ENCODE measurements at regions not wholly inside any gene's neighbourhood (a gene's known extent, or its start where the extent isn't known, plus 50 kb on each side); places are given as distances from the start of the nearest gene placed in this dataset.

- no peak overlapping the region for H3K27ac ChIP-seq (ENCODE audit: insufficient read depth, low read length, poor library complexity, severe bottlenecking)
- H3K36me3 Mint-ChIP-seq: no peaks in the 10 kb centered on the region
- no peaks in the 10 kb centered on the region for H3K4me1 Mint-ChIP-seq
Observed at GRCh38 chr1:93013145-93014065, 52.1 kb upstream of the DIPK1A start.

DNA sequence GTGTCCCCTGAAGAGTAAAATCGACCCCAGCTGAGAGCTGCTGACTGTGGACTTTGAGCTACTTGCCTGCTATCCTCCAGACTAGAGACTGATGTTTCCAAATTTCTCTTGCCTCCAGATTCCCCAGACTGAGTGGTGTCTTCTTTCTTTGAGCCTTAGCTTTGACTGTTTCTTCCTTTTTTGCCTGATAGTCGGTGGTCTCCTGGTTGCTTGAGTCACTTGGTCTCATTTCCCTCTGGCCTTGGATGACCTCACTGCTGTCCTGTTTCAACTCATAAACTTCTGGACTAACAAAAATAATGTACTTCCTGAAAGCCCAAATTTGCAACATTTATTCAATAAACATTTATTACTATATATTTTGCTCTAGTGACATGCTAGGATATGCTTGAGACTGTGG is 52.9 kb upstream of the DIPK1A start:
- Histone ChIP-seq H3K36me3 (ENCODE audit: control insufficient read depth, insufficient read depth, low read length) (no peaks in the 10 kb centered on the region), H3K4me3 (ENCODE audit: low read depth, low read length) (no peak overlapping the region), H3K9me3 (ENCODE audit: control insufficient read depth in 2 of 2, low read length in 2 of 2) (no peaks in the 10 kb centered on the region), H3K27ac (ENCODE audit: insufficient read depth, low read length, poor library complexity, severe bottlenecking) (no peak overlapping the region), H3K4me1 (ENCODE audit: control insufficient read depth, insufficient read depth, low read length, poor library complexity, severe bottlenecking) (no peaks in the 10 kb centered on the region), H3K27me3 (ENCODE audit: control insufficient read depth, insufficient read depth, low read length) (peaks cover 4% of the 10 kb centered on the region)
- H3K9me3 Mint-ChIP-seq: no peaks in the 10 kb centered on the region
- H3K27ac Mint-ChIP-seq: no peak overlapping the region
- no peak for ATAC-seq (ENCODE audit: low read depth in 2 of 2)
- no peak for DNase-seq
- no peak overlapping the region for H3K4me3 Mint-ChIP-seq
- H3K27me3 Mint-ChIP-seq: peaks cover 12% of the 10 kb centered on the region
- H3K4me1 Mint-ChIP-seq: no peaks in the 10 kb centered on the region
- H3K36me3 Mint-ChIP-seq: no peaks in the 10 kb centered on the region

More at GRCh38 chr1:93013145-93014065, 52.1 kb upstream of the DIPK1A start:
- Mint-ChIP-seq H3K27me3 (peaks cover 5% of the 10 kb centered on the region), H3K9me3 (no peaks in the 10 kb centered on the region), H3K4me3 (no peak overlapping the region), H3K27ac (no peak overlapping the region)
- ATAC-seq (ENCODE audit: low read depth in 2 of 2) (no peak), DNase-seq (no peak)
- Histone ChIP-seq H3K27me3 (ENCODE audit: control insufficient read depth, insufficient read depth, low read length) (peaks cover 4% of the 10 kb centered on the region), H3K4me3 (ENCODE audit: low read depth, low read length) (no peak overlapping the region), H3K4me1 (ENCODE audit: control insufficient read depth, insufficient read depth, low read length, poor library complexity, severe bottlenecking) (no peaks in the 10 kb centered on the region), H3K36me3 (ENCODE audit: control insufficient read depth, insufficient read depth, low read length) (no peaks in the 10 kb centered on the region), H3K9me3 (ENCODE audit: control insufficient read depth in 2 of 2, low read length in 2 of 2) (no peaks in the 10 kb centered on the region)

GRCh38 chr1:93015590-93015989 is 54.3 kb upstream of the DIPK1A start:
- Histone ChIP-seq H3K27ac (ENCODE audit: insufficient read depth, low read length, poor library complexity, severe bottlenecking) (no peak overlapping the region), H3K9me3 (ENCODE audit: control insufficient read depth in 2 of 2, low read length in 2 of 2) (no peaks in the 10 kb centered on the region), H3K27me3 (ENCODE audit: control insufficient read depth, insufficient read depth, low read length) (peaks cover 6% of the 10 kb centered on the region), H3K36me3 (ENCODE audit: control insufficient read depth, insufficient read depth, low read length) (no peaks in the 10 kb centered on the region), H3K4me3 (ENCODE audit: low read depth, low read length) (no peak overlapping the region), H3K4me1 (ENCODE audit: control insufficient read depth, insufficient read depth, low read length, poor library complexity, severe bottlenecking) (no peaks in the 10 kb centered on the region)
- Mint-ChIP-seq H3K9me3 (no peaks in the 10 kb centered on the region), H3K36me3 (no peaks in the 10 kb centered on the region), H3K4me1 (no peaks in the 10 kb centered on the region), H3K27ac (no peak overlapping the region), H3K4me3 (no peak overlapping the region), H3K27me3 (peaks cover 26% of the 10 kb centered on the region)
- no peak for ATAC-seq (ENCODE audit: low read depth in 2 of 2)
- no peak for DNase-seq

DNA sequence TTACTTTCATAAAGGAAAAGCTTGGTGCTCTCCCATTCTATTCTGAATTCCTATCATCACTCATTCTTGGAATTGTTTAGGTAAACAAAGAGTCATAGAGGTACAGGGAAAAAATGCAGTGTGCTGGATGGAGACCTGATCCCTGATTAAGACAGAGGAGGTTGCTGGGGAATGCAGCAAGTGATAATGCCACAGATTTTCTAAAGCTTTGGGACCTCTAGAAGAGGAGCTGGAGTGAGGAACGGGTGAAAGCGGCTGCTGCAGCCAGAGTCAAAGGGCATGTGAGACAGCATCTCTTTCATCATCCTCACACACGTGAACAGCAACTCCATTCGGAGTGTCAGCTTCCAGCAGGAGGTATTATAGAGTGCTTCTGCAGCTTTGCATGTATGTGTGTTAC is 54.9 kb upstream of the DIPK1A start:
- ATAC-seq (ENCODE audit: low read depth in 2 of 2): no peak
- no peak overlapping the region for H3K27ac ChIP-seq (ENCODE audit: insufficient read depth, low read length, poor library complexity, severe bottlenecking)
- H3K27ac Mint-ChIP-seq: no peak overlapping the region
- H3K36me3 Mint-ChIP-seq: no peaks in the 10 kb centered on the region
- H3K27me3 ChIP-seq (ENCODE audit: control insufficient read depth, insufficient read depth, low read length): peaks cover 6% of the 10 kb centered on the region
- no peaks in the 10 kb centered on the region for H3K4me1 Mint-ChIP-seq
- H3K27me3 Mint-ChIP-seq: peaks cover 26% of the 10 kb centered on the region
- no peak overlapping the region for H3K4me3 ChIP-seq (ENCODE audit: low read depth, low read length)
- no peaks in the 10 kb centered on the region for H3K4me1 ChIP-seq (ENCODE audit: control insufficient read depth, insufficient read depth, low read length, poor library complexity, severe bottlenecking)
- H3K9me3 ChIP-seq (ENCODE audit: control insufficient read depth in 2 of 2, low read length in 2 of 2): no peaks in the 10 kb centered on the region
- H3K9me3 Mint-ChIP-seq: no peaks in the 10 kb centered on the region
- no peaks in the 10 kb centered on the region for H3K36me3 ChIP-seq (ENCODE audit: control insufficient read depth, insufficient read depth, low read length)
- DNase-seq: no peak
- H3K4me3 Mint-ChIP-seq: no peak overlapping the region

DNA sequence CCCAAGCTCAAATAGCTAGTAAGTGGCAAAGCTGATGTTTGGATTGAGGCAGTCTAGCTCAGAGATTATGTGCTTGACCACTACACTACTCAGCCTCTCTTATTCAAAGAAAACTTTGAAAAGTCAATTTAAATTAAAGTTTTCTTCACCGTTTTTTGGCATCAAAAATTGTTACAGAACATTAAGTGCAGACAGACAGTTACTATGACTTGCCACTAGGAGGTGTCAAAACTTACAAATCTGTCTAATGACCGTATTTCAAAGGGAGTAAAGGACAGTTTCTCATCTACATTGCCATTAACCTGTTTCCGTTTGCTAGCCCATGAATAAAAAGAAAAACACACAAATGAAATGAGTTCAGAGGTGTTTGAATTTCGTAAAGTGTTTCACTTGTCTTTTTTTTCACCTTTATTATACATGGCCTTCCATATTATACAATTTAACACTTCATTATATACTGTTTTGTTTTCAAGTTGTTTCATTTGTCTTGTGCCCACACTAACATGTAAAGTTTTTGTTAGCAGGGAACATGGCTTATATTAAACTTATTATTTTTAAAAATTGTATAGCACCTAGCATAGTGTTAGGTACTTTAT is 57.4 kb upstream of the MTF2 start:
- Histone ChIP-seq H3K27ac (ENCODE audit: insufficient read depth, low read length, poor library complexity, severe bottlenecking) (no peak overlapping the region), H3K4me1 (ENCODE audit: control insufficient read depth, insufficient read depth, low read length, poor library complexity, severe bottlenecking) (no peaks in the 10 kb centered on the region), H3K27me3 (ENCODE audit: control insufficient read depth, insufficient read depth, low read length) (peaks cover 11% of the 10 kb centered on the region), H3K36me3 (ENCODE audit: control insufficient read depth, insufficient read depth, low read length) (no peaks in the 10 kb centered on the region), H3K4me3 (ENCODE audit: low read depth, low read length) (no peak overlapping the region), H3K9me3 (ENCODE audit: control insufficient read depth in 2 of 2, low read length in 2 of 2) (no peaks in the 10 kb centered on the region)
- no peak overlapping the region for H3K27ac Mint-ChIP-seq
- DNase-seq: peak in 2 of 3 donors; percentile 65 to 73
- peaks cover 0 to 5% (median 2%) of the 10 kb centered on the region in 4 donors for H3K4me1 Mint-ChIP-seq
- no peak overlapping the region for H3K4me3 Mint-ChIP-seq
- no peaks in the 10 kb centered on the region for H3K9me3 Mint-ChIP-seq
- ATAC-seq (ENCODE audit: low read depth in 2 of 2): peak; percentile 61 to 77
- H3K36me3 Mint-ChIP-seq: no peaks in the 10 kb centered on the region
- peaks cover 63% of the 10 kb centered on the region for H3K27me3 Mint-ChIP-seq

DNA sequence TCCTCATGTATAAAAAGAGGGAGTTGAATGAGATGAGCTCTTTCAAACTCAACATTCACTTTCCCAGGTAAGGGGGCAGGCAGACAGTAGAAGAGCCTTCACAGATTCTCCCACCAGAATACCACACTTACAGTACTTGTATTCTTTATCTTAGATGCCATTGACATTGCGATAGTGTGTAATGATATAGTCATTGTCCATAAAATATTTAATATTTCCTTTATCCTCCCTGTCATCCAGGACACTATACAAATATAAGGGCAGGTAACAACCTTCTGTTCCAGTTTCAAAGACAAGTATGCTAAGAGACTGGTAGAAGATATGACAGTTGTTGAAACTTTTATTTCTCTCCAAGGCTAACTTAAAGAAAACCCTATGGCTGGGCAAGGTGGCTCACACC is 56.5 kb upstream of the MTF2 start:
- no peaks in the 10 kb centered on the region for H3K9me3 ChIP-seq (ENCODE audit: control insufficient read depth in 2 of 2, low read length in 2 of 2)
- DNase-seq: no peak
- peaks cover 66% of the 10 kb centered on the region for H3K27me3 Mint-ChIP-seq
- H3K4me1 Mint-ChIP-seq: peaks cover 0 to 5% (median 2%) of the 10 kb centered on the region in 4 donors
- no peaks in the 10 kb centered on the region for H3K4me1 ChIP-seq (ENCODE audit: control insufficient read depth, insufficient read depth, low read length, poor library complexity, severe bottlenecking)
- H3K27ac ChIP-seq (ENCODE audit: insufficient read depth, low read length, poor library complexity, severe bottlenecking): no peak overlapping the region
- no peak overlapping the region for H3K27ac Mint-ChIP-seq
- no peak for ATAC-seq (ENCODE audit: low read depth in 2 of 2)
- no peaks in the 10 kb centered on the region for H3K9me3 Mint-ChIP-seq
- H3K36me3 ChIP-seq (ENCODE audit: control insufficient read depth, insufficient read depth, low read length): no peaks in the 10 kb centered on the region
- no peaks in the 10 kb centered on the region for H3K36me3 Mint-ChIP-seq
- H3K4me3 ChIP-seq (ENCODE audit: low read depth, low read length): no peak overlapping the region
- no peak overlapping the region for H3K4me3 Mint-ChIP-seq
- H3K27me3 ChIP-seq (ENCODE audit: control insufficient read depth, insufficient read depth, low read length): peaks cover 11% of the 10 kb centered on the region

GRCh38 chr1:93023281-93023680 is 55.8 kb upstream of the MTF2 start:
- Histone ChIP-seq H3K9me3 (ENCODE audit: control insufficient read depth in 2 of 2, low read length in 2 of 2) (no peaks in the 10 kb centered on the region), H3K4me1 (ENCODE audit: control insufficient read depth, insufficient read depth, low read length, poor library complexity, severe bottlenecking) (no peaks in the 10 kb centered on the region), H3K4me3 (ENCODE audit: low read depth, low read length) (no peak overlapping the region), H3K27me3 (ENCODE audit: control insufficient read depth, insufficient read depth, low read length) (peaks cover 8% of the 10 kb centered on the region), H3K27ac (ENCODE audit: insufficient read depth, low read length, poor library complexity, severe bottlenecking) (no peak overlapping the region), H3K36me3 (ENCODE audit: control insufficient read depth, insufficient read depth, low read length) (no peaks in the 10 kb centered on the region)
- H3K27me3 Mint-ChIP-seq: peaks cover 71% of the 10 kb centered on the region
- DNase-seq (no peak), ATAC-seq (ENCODE audit: low read depth in 2 of 2) (no peak)
- H3K4me3 Mint-ChIP-seq: no peak overlapping the region
- H3K27ac Mint-ChIP-seq: no peak overlapping the region
- H3K36me3 Mint-ChIP-seq: no peaks in the 10 kb centered on the region
- H3K4me1 Mint-ChIP-seq: peaks cover 0 to 5% (median 2%) of the 10 kb centered on the region in 4 donors
- H3K9me3 Mint-ChIP-seq: no peaks in the 10 kb centered on the region
